ENCODE measurements at regions not wholly inside any gene's neighbourhood (a gene's known extent, or its start where the extent isn't known, plus 50 kb on each side); places are given as distances from the start of the nearest gene placed in this dataset.

GRCh38 chr14:32254952-32255679 lies 52.0 kb upstream of the RNU6-8 start:
- TF ChIP-seq CTCF (conservative IDR thresholded peaks at IDR 0.05) (peak; percentile 75), EZH2 (IDR thresholded peaks at IDR 0.05; ENCODE audit: low read depth) (no peak)

Data from PC-9 (cell line).